K562 (cell line): ENCODE measurements at regions not wholly inside any gene's neighbourhood (a gene's known extent, or its start where the extent isn't known, plus 50 kb on each side); places are given as distances from the start of the nearest gene placed in this dataset.
A peak's percentile ranks its signal among the peaks of the same experiment; 100 is the strongest.

Experiments
- ATAC-seq: fragments of 200-7000 bp; cut with Tn5 transposase; 3 replicates; pipeline ENCODE4 v1.9.1; 2020; ENCODE audit warnings: moderate library complexity
- BruUV-seq: library from RNA; stranded (reverse); fragments of 400-500 nt; replicated peaks from 2 replicates; lab custom pipeline; 2021; lab: Mats Ljungman, UMichigan
- CTCF ChIA-PET: fragments of 300-600 bp; formaldehyde crosslinking; extraction: SDS; loops from one replicate; lab custom pipeline; 2021; ENCODE audit warnings: low intra/inter-chr PET ratio; lab: Yijun Ruan, JAX
- POLR2A ChIA-PET: fragments of 300-600, 350-650 bp; sonication (Branson Sonifier 250); formaldehyde crosslinking; extraction: SDS; loops from one replicate; lab custom pipeline; 2021; ENCODE audit warnings: antibody characterized with exemption, inconsistent platforms; lab: Yijun Ruan, JAX
- DNase-seq, 4 experiments: peaks; one replicate each; pipeline versions ENCODE4 v3.0.0 to v3.0.0-alpha.2; 2011 to 2018; ENCODE audit warnings: low spot score in 3 of 4, mixed read lengths in 3 of 4; ENCODE audit errors: extremely low read depth in 1 of 4
- FAIRE-seq: peaks from 2 replicates; lab custom pipeline; 2011; peaks lifted over from hg19 to GRCh38; lab: Jason Lieb, UNC
- H2AFZ ChIP-seq: 2 replicates; pipeline ENCODE4 v1.6.0; 2011; ENCODE audit warnings: low read depth, low read length, control low read depth, inconsistent platforms
- H3K27ac ChIP-seq: fragments of 200-600 bp; 3 replicates; pipeline ENCODE4 v1.8.0; 2011; ENCODE audit warnings: low read depth, mild to moderate bottlenecking, control low read depth, inconsistent platforms, low read length, moderate library complexity, mixed read lengths; ENCODE audit errors: extremely low read depth
- H3K27me3 ChIP-seq, 2 experiments: fragments of 300-600 bp in 1 of 2; 2 replicates in 1 of 2; 3 replicates in 1 of 2; pipeline versions ENCODE4 v1.6.0 to v1.8.0; 2011; ENCODE audit warnings: inconsistent platforms in 2 of 2, low read length in 2 of 2, mild to moderate bottlenecking in 1 of 2, mixed read lengths in 1 of 2, moderate library complexity in 1 of 2; ENCODE audit not compliant: control insufficient read depth in 2 of 2, insufficient read depth in 2 of 2
- H3K36me3 ChIP-seq: fragments of 300-600 bp; 3 replicates; pipeline ENCODE4 v1.8.0; 2011; ENCODE audit warnings: mild to moderate bottlenecking, low read length, inconsistent platforms; ENCODE audit not compliant: control insufficient read depth, insufficient read depth
- H3K4me1 ChIP-seq, 2 experiments: fragments of 200-600 bp in 1 of 2; replicated peaks in 1 of 2; 2 replicates in 1 of 2; 3 replicates in 1 of 2; pipeline versions ENCODE4 v1.5.1 to v1.8.0; 2011; ENCODE audit warnings: inconsistent platforms in 2 of 2, low read length in 2 of 2, mild to moderate bottlenecking in 1 of 2, mixed read lengths in 1 of 2, moderate library complexity in 1 of 2; ENCODE audit not compliant: control insufficient read depth in 2 of 2, insufficient read depth in 2 of 2
- H3K4me2 ChIP-seq: 2 replicates; pipeline ENCODE4 v1.6.1; 2011; ENCODE audit warnings: low read length, control low read depth, inconsistent platforms, mixed read lengths; ENCODE audit not compliant: insufficient read depth
- H3K4me3 ChIP-seq: fragments of 200-600 bp; sonication (generic), shearing (Covaris generic); 2 replicates; pipeline ENCODE4 v1.5.1; 2016; ENCODE audit warnings: control low read depth, inconsistent platforms
- H3K79me2 ChIP-seq: fragments of 200-600 bp; 3 replicates; pipeline ENCODE4 v1.8.0; 2011; ENCODE audit warnings: low read length, inconsistent platforms; ENCODE audit not compliant: control insufficient read depth, insufficient read depth
- H3K9ac ChIP-seq, 2 experiments: 2 replicates each; pipeline versions ENCODE4 v1.6.0 to v1.6.1; 2011; ENCODE audit warnings: low read depth in 2 of 2, low read length in 2 of 2, control low read depth in 1 of 2, inconsistent platforms in 1 of 2, mild to moderate bottlenecking in 1 of 2, mixed read lengths in 1 of 2; ENCODE audit not compliant: insufficient read depth in 1 of 2
- H3K9me1 ChIP-seq: one replicate; pipeline ENCODE4 v1.6.0; 2011; ENCODE audit warnings: inconsistent platforms, mild to moderate bottlenecking, low read length, moderate library complexity; ENCODE audit not compliant: control insufficient read depth, insufficient read depth
- H3K9me3 ChIP-seq: replicated peaks from 2 replicates; pipeline ENCODE4 v1.5.1; 2011; ENCODE audit warnings: low read depth, low read length, inconsistent platforms; ENCODE audit not compliant: control insufficient read depth, insufficient read depth
- H4K20me1 ChIP-seq: replicated peaks from 2 replicates; pipeline ENCODE4 v1.6.1; 2011; ENCODE audit warnings: low read length, inconsistent platforms, mixed read lengths; ENCODE audit not compliant: control insufficient read depth, insufficient read depth
- C11orf30 ChIP-seq: fragments of 450-650 bp; IDR thresholded peaks from 2 replicates; pipeline ENCODE4 v1.6.1; 2016; ENCODE audit warnings: low read depth, mild to moderate bottlenecking
- ETS2 ChIP-seq: IDR thresholded peaks from 2 replicates; pipeline ENCODE4 v1.6.1; 2016; ENCODE audit warnings: borderline replicate concordance, missing genetic modification characterization, mild to moderate bottlenecking, moderate library complexity, missing compliant biosample characterization; ENCODE audit not compliant: poor library complexity, severe bottlenecking
- FOSL1 ChIP-seq: fragments of 200-800 bp; sonication (Bioruptor generic); conservative IDR thresholded peaks from 2 replicates; pipeline ENCODE4 v1.6.1; 2016; ENCODE audit warnings: missing genetic modification characterization, missing compliant biosample characterization
- MAFF ChIP-seq: IDR thresholded peaks from 2 replicates; pipeline ENCODE4 v1.6.1; 2012; ENCODE audit warnings: low read length, improper control_type of control experiment
- MAFG ChIP-seq: fragments of 450-650 bp; conservative IDR thresholded peaks from 2 replicates; pipeline ENCODE4 v1.6.1; 2016; ENCODE audit warnings: missing genetic modification characterization, missing compliant biosample characterization
- TEAD2 ChIP-seq: fragments of 450-650 bp; IDR thresholded peaks from 2 replicates; pipeline ENCODE4 v1.6.1; 2016; ENCODE audit warnings: missing genetic modification characterization, control low read depth, missing compliant biosample characterization
- ZNF316 ChIP-seq: fragments of 450-650 bp; IDR thresholded peaks from 2 replicates; pipeline ENCODE4 v1.6.1; 2016
- WGBS: fragments of 100-300 bp; shearing (Covaris generic); methylation state at CpG from one replicate; pipeline ENCODE4 v1.1.6; 2016; ENCODE audit warnings: low coverage, mixed read lengths; ENCODE audit not compliant: insufficient coverage; ENCODE audit errors: missing lambda C conversion rate; 5-methylcytosine and 5-hydroxymethylcytosine counted together
- in situ Hi-C: fragments of 300-500 bp; cut with MboI; formaldehyde crosslinking; loops from 4 replicates; pipeline ENCODE4 v1.15.0; 2018; ENCODE audit warnings: inconsistent platforms, mixed read lengths
- intact Hi-C: fragments of 100-400 bp; cut with micrococcal nuclease; formaldehyde crosslinking; loops from 2 replicates; pipeline ENCODE4 v1.14.2; 2022

GRCh38 chr4:78704981-78705683 lies 71.0 kb upstream of the BMP2K start:
- Histone ChIP-seq H3K9ac (no peak overlapping the region), H3K27ac (no peak overlapping the region), H3K79me2 (no peaks in the 10 kb centered on the region), H3K9me3 (no peaks in the 10 kb centered on the region; the same call in 1 of the 2 replicates), H3K4me3 (no peak overlapping the region), H3K27me3 (no peaks in the 10 kb centered on the region)
- 62% methylated on average over 3 of the region's 3 CpGs for WGBS
- in situ Hi-C loops: no loop called here
- intact Hi-C loops: no loop called here
- FAIRE-seq (peak; percentile 35), ATAC-seq (peak; percentile 33; the same call in 2 of the 3 replicates), DNase-seq (no peak)
- CTCF ChIA-PET: interaction anchor here (0.6 kb wide), 1 partner anchor 41 kb away, joined by 3 read pairs; no protein-coding TSS in a partner anchor
- no TSS peak for BruUV-seq
- POLR2A ChIA-PET: interaction anchor here (0.7 to 1.9 kb wide), 4 partner anchors 8 to 64 kb away, joined by 3 to 6 read pairs (median 4); no protein-coding TSS in a partner anchor
- TF ChIP-seq MAFF (peak; percentile 49; the same call in 1 of the 2 replicates), ZNF316 (peak; percentile 81), TEAD2 (tag) (no peak), FOSL1 (tag) (0 out of 2 replicates have a peak, but pooled peaks have one; percentile 15), C11orf30 (peak; percentile 58), MAFG (tag) (peak; percentile 31; the same call in 1 of the 2 replicates), ETS2 (tag) (no peak)
- TF ChIP-seq, all 486 proteins: peak for 5
- peak overlapping the region; percentile 15 for H2AFZ ChIP-seq
- no peaks in the 10 kb centered on the region for H3K36me3 ChIP-seq
- no peaks in the 10 kb centered on the region for H3K9me1 ChIP-seq
- peaks cover 0 to 30% of the 10 kb centered on the region in 2 experiments for H3K4me1 ChIP-seq
- H3K4me2 ChIP-seq: no peak overlapping the region
- no peaks in the 10 kb centered on the region for H4K20me1 ChIP-seq
